Thyroid gland (tissue), 4 donors: ENCODE measurements at regions not wholly inside any gene's neighbourhood (a gene's known extent, or its start where the extent isn't known, plus 50 kb on each side); places are given as distances from the start of the nearest gene placed in this dataset.

ENCODE experiments used
- POLR2A ChIP-seq, 2 donors: fragments of 450-650 bp; IDR thresholded peaks; one replicate each; pipeline ENCODE4 v1.6.1; 2017; ENCODE audit warnings: antibody characterized with exemption in 2 of 2, mild to moderate bottlenecking in 2 of 2, moderate library complexity in 1 of 2
- TF ChIP-seq, protein P1 (sequence below), 6 experiments: fragments of 200-600 bp in 3 of 6; fragments of 450-650 bp in 3 of 6; sonication (generic) in 3 of 6; IDR thresholded peaks; one replicate each; pipeline ENCODE4 v1.5.1; 2016 to 2019; ENCODE audit warnings: antibody characterized with exemption in 6 of 6, mild to moderate bottlenecking in 2 of 6, inconsistent platforms in 1 of 6, moderate library complexity in 1 of 6

DNA sequence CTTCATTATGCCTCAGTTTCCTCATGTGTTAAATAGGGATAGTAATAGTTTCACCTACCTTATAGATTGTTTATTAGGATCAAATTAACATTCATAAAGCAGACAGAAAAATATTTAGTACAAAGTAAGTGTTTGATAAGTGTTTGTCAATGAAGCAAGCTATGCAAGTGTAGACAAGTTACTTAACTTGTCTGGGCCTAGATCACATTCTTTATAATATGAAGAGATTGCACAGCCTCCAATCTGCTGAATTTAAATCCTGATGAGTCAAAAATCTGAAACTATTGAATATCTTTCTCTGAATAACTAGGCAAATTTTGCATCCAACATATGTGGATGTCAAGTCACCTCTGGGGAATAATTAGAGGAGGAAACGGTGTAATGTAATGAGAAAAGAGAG lies 170.5 kb downstream of the MZT1 start:
- TF ChIP-seq, protein P1, sequence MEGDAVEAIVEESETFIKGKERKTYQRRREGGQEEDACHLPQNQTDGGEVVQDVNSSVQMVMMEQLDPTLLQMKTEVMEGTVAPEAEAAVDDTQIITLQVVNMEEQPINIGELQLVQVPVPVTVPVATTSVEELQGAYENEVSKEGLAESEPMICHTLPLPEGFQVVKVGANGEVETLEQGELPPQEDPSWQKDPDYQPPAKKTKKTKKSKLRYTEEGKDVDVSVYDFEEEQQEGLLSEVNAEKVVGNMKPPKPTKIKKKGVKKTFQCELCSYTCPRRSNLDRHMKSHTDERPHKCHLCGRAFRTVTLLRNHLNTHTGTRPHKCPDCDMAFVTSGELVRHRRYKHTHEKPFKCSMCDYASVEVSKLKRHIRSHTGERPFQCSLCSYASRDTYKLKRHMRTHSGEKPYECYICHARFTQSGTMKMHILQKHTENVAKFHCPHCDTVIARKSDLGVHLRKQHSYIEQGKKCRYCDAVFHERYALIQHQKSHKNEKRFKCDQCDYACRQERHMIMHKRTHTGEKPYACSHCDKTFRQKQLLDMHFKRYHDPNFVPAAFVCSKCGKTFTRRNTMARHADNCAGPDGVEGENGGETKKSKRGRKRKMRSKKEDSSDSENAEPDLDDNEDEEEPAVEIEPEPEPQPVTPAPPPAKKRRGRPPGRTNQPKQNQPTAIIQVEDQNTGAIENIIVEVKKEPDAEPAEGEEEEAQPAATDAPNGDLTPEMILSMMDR (IDR thresholded peaks at IDR 0.05) = no peak
- TF ChIP-seq POLR2A (IDR thresholded peaks at IDR 0.05) = no peak
